ENCODE measurements at regions not wholly inside any gene's neighbourhood (a gene's known extent, or its start where the extent isn't known, plus 50 kb on each side); places are given as distances from the start of the nearest gene placed in this dataset.

DNA sequence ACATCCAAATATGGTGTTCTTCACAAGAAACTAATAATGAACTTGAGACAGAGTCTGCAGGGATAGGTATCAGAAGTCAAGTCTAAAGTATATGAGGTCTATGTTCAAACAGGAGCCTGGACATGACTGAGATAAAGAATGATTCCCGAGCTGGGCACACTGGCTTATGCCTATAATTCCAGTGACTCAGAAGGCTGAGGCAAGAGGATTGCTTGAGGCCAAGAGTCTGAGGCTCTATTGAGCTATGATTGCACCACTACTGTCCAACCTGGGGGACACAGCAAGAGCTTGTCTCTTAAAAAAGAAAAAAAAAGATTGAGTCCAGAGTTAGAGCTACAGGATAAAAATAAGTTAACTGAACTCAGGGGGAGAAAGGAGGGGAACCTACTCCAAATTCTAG is 246.5 kb downstream of the LRRN1 start:
- TF ChIP-seq, protein P1, sequence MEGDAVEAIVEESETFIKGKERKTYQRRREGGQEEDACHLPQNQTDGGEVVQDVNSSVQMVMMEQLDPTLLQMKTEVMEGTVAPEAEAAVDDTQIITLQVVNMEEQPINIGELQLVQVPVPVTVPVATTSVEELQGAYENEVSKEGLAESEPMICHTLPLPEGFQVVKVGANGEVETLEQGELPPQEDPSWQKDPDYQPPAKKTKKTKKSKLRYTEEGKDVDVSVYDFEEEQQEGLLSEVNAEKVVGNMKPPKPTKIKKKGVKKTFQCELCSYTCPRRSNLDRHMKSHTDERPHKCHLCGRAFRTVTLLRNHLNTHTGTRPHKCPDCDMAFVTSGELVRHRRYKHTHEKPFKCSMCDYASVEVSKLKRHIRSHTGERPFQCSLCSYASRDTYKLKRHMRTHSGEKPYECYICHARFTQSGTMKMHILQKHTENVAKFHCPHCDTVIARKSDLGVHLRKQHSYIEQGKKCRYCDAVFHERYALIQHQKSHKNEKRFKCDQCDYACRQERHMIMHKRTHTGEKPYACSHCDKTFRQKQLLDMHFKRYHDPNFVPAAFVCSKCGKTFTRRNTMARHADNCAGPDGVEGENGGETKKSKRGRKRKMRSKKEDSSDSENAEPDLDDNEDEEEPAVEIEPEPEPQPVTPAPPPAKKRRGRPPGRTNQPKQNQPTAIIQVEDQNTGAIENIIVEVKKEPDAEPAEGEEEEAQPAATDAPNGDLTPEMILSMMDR (IDR thresholded peaks at IDR 0.05), result no peak
- no peak for TF ChIP-seq CEBPB (IDR thresholded peaks at IDR 0.05)
- TF ChIP-seq CBX8 (IDR thresholded peaks at IDR 0.05), result no peak
- no peak for TF ChIP-seq KDM1A (IDR thresholded peaks at IDR 0.05; ENCODE audit: low read depth)
- no peak for TF ChIP-seq EP300 (IDR thresholded peaks at IDR 0.05)
- TF ChIP-seq, protein P2, sequence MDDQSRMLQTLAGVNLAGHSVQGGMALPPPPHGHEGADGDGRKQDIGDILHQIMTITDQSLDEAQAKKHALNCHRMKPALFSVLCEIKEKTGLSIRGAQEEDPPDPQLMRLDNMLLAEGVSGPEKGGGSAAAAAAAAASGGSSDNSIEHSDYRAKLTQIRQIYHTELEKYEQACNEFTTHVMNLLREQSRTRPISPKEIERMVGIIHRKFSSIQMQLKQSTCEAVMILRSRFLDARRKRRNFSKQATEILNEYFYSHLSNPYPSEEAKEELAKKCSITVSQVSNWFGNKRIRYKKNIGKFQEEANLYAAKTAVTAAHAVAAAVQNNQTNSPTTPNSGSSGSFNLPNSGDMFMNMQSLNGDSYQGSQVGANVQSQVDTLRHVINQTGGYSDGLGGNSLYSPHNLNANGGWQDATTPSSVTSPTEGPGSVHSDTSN (IDR thresholded peaks at IDR 0.05), result no peak
- no peak for TF ChIP-seq JUN (IDR thresholded peaks at IDR 0.05)
- TF ChIP-seq NPAS2 (CRISPR knock-in tag; IDR thresholded peaks at IDR 0.05; ENCODE audit: borderline replicate concordance), result no peak

All from A549 (cell line).